ENCODE measurements at regions not wholly inside any gene's neighbourhood (a gene's known extent, or its start where the extent isn't known, plus 50 kb on each side); places are given as distances from the start of the nearest gene placed in this dataset.
"Not testable (repeated sequence)": the region's sequence is repeated elsewhere in the genome, so short reads cannot be mapped to it uniquely, and the experiment has no call there.

DNA sequence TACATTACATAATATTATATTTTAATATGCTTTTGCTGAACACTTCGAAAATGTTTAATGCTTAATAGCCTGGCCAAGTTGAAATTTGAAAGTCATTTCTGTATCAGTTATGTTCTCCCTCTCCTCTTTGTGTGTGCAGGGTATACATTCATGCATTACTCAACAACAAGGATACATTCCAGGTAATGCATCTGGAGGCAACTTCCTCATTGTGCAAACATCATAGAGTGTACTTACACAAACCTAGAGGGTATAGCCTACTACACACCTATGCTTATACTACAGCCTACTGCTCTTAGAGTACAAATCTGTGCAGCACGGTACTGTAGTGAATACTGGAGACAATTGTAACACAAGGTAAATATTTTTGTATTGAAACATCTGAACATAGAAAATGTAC is 407.3 kb downstream of the MRPL39 start:
- TF ChIP-seq, protein P1, sequence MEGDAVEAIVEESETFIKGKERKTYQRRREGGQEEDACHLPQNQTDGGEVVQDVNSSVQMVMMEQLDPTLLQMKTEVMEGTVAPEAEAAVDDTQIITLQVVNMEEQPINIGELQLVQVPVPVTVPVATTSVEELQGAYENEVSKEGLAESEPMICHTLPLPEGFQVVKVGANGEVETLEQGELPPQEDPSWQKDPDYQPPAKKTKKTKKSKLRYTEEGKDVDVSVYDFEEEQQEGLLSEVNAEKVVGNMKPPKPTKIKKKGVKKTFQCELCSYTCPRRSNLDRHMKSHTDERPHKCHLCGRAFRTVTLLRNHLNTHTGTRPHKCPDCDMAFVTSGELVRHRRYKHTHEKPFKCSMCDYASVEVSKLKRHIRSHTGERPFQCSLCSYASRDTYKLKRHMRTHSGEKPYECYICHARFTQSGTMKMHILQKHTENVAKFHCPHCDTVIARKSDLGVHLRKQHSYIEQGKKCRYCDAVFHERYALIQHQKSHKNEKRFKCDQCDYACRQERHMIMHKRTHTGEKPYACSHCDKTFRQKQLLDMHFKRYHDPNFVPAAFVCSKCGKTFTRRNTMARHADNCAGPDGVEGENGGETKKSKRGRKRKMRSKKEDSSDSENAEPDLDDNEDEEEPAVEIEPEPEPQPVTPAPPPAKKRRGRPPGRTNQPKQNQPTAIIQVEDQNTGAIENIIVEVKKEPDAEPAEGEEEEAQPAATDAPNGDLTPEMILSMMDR (conservative IDR thresholded peaks at IDR 0.05), result no peak
- no peak overlapping the region for H3K27ac ChIP-seq

DNA sequence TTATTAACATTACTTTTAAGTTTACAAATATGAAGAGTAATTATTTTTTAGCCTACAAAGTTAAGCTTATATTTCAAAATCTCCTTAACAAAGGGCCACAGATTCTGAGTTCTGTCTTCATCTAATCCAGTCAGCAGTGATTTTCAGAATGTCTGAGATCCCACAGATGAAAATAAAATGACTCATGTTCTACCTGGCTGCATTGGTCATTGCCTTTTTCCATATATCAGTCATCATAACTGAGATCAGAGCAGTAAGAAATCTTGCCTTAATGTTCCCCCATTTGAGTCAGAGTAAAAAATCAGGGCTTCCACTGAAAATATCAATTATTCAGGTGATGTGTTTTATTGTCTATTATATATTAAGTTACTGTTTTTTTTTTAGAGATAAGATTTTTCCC is 416.1 kb downstream of the MRPL39 start:
- TF ChIP-seq, protein P1 (conservative IDR thresholded peaks at IDR 0.05), result no peak
- no peak overlapping the region for H3K27ac ChIP-seq

DNA sequence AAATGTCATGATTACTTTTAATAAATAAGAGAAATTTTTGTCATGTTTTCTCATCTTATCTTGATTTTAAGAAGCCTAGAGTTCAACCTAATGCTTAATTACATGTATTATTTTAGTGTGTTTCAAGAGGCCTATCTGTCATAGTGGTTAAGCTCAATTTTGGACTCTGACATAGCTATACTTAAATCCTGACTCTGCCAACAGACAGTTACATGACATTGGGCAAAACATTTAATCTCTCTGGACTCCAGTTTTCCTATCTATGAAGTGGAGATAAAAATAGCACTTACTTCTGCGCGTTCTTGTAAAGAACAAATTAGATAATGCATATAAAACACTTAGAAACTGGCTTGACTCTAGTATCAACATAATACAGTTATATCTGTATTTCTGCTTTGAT is 417.8 kb downstream of the MRPL39 start:
- H3K27ac ChIP-seq, result no peak overlapping the region

DNA sequence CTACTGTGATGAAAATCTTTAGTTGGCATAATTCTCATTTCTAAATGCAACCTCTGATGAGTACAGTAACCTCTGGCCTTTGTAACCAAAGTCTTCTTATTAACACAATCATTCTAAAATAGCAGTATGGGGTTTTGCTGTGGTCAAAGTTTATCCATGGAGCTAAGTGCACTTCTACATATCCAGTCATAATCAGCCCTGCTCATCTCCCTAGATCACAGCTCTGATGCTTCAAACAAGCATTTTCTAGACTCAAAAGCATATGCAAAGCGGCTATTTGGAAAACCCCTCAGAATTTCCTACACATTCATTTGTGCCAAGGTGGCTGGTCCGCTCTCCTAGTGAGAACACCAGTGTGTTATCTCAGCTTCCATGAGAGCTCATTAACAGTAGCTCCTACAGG is 418.6 kb downstream of the MRPL39 start:
- TF ChIP-seq, protein P1 (conservative IDR thresholded peaks at IDR 0.05), result no peak
- H3K27ac ChIP-seq, result no peak overlapping the region

More for the DNA sequence above, 417.8 kb downstream of the MRPL39 start:
- TF ChIP-seq, protein P1 (conservative IDR thresholded peaks at IDR 0.05), result no peak

DNA sequence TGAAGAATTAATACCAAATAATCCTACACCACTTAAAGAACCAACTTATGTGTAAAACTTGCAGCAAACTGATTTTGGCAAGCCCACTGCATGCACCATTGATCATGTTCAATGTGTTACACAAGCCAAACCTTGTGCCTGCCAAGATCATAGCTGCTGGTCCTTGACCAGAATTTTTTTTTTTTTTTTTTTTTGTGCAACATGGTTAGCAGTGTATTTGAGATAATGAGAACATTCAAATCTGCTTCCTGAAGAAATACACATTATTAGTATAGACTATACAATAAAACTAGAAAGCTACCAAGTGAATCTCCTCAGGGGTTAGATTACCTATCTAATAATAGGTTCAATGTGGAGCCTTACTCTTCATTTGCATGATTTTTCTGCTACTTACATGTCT is 421.0 kb downstream of the MRPL39 start:
- no peak overlapping the region for H3K27ac ChIP-seq
- TF ChIP-seq, protein P1 (conservative IDR thresholded peaks at IDR 0.05), result no peak

DNA sequence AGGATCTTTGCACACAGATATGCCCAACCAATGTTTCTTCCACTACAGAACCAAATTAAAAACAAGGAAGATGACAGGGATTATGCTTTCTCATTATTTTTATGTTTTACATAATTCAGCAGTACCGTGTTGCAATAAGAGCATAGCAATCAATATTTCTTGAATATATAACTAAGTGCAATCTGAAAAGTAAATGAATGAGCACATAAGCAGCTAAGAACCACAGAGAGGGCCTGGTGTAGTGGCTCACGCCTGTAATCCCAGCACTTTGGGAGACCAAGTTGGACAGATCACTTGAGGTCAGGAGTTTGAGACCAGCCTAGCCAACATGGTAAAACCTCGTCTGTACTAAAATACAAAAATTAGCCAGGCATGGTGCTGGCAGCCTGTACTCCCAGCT is 423.7 kb downstream of the MRPL39 start:
- TF ChIP-seq, protein P1 (conservative IDR thresholded peaks at IDR 0.05), result no peak
- no peak overlapping the region for H3K27ac ChIP-seq

DNA sequence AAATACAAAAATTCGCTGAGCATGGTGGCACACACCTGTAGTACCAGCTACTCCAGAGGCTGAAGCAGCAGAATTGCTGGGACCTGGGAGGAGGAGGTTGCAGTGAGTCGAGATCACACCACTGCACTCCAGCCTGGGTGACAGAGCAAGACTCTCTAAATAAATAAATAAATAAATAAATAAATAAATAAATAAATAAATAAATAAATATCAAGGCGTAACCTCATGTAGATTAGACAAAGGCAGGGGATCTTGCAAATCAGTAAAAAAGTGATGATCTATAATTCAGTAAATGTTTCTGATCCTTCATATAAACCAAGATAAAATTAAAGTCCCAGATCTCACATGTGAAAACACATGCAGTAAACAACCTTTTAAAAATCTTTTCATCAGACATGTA is 425.6 kb downstream of the MRPL39 start:
- H3K27ac ChIP-seq, result not testable (repeated sequence)

DNA sequence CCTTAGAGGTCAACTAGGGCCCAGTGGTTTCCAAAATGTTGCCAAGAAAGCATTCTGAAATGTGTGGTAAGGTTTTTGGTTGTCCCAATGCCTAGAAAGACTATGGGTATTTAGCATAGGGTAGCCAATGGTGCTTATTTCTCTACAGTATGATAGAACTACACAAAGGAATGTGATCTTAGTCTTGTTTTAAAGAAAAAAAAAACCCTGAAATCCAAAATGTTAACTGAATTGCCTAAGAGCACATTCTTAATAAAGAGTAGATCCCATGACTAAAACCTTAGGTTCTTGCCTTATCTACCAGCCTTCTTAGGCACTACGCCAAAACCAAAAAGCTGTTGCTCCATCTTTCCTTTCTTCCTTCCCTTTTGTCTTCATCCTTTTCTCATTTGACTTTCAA is 428.2 kb downstream of the MRPL39 start:
- H3K27ac ChIP-seq, result no peak overlapping the region
- TF ChIP-seq, protein P1 (conservative IDR thresholded peaks at IDR 0.05), result no peak

Measured in VCaP (cell line).